H1 (cell line): ENCODE measurements at regions not wholly inside any gene's neighbourhood (a gene's known extent, or its start where the extent isn't known, plus 50 kb on each side); places are given as distances from the start of the nearest gene placed in this dataset.

Experiments used
- CEBPB ChIP-seq: IDR thresholded peaks from 2 replicates; pipeline ENCODE4 v1.6.1; 2012; ENCODE audit warnings: low read depth, low read length
- CREB1 ChIP-seq: IDR thresholded peaks from 2 replicates; pipeline ENCODE4 v1.6.1; 2012; ENCODE audit warnings: inconsistent platforms
- EP300 ChIP-seq, 2 experiments: IDR thresholded peaks; 1 replicate in 1 of 2; 2 replicates in 1 of 2; pipeline ENCODE4 v1.6.1; 2011 to 2012; ENCODE audit warnings: low read depth in 2 of 2, low read length in 2 of 2, mild to moderate bottlenecking in 2 of 2, borderline replicate concordance in 1 of 2, inconsistent platforms in 1 of 2, moderate library complexity in 1 of 2
- POLR2AphosphoS5 ChIP-seq: IDR thresholded peaks from 2 replicates; pipeline ENCODE4 v1.6.1; 2011; ENCODE audit warnings: low read depth, low read length
- SP1 ChIP-seq: IDR thresholded peaks from 2 replicates; pipeline ENCODE4 v1.6.1; 2011; ENCODE audit warnings: low read depth, low read length
- TCF12 ChIP-seq: IDR thresholded peaks from 2 replicates; pipeline ENCODE4 v1.6.1; 2011; ENCODE audit warnings: low read depth, mild to moderate bottlenecking, low read length
- TF ChIP-seq, protein P1 (sequence below), 3 experiments: IDR thresholded peaks; 1 replicate in 2 of 3; 2 replicates in 1 of 3; pipeline versions ENCODE4 v1.5.1 to v1.6.1; 2011; ENCODE audit warnings: low read length in 3 of 3, mild to moderate bottlenecking in 3 of 3, inconsistent platforms in 2 of 3, low read depth in 1 of 3, moderate library complexity in 1 of 3; ENCODE audit not compliant: insufficient read depth in 1 of 3; ENCODE audit errors: control extremely low read depth in 1 of 3
- TF ChIP-seq, protein P2 (sequence below): IDR thresholded peaks from 2 replicates; pipeline ENCODE4 v1.6.1; 2011; ENCODE audit warnings: low read length, improper control_type of control experiment

DNA sequence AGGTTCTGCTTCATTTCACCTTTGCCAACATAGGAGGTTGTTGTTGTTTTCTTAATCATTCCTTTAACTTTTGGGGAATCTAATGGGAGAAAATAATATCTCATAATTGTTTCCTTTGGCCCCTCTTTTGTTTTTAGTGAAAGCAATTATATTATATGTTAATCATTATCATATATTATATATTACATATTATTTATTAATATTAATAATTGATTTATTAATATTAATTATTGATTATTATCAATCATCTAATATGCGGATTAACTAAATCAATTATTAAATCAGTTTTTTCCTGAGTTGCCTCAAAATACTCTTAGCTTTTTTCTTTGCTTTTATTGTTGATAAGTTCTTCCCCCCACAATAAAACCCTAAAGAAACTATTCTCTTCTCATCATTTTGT, 443.8 kb downstream of the GATA3 start:
- TF ChIP-seq, protein P1, sequence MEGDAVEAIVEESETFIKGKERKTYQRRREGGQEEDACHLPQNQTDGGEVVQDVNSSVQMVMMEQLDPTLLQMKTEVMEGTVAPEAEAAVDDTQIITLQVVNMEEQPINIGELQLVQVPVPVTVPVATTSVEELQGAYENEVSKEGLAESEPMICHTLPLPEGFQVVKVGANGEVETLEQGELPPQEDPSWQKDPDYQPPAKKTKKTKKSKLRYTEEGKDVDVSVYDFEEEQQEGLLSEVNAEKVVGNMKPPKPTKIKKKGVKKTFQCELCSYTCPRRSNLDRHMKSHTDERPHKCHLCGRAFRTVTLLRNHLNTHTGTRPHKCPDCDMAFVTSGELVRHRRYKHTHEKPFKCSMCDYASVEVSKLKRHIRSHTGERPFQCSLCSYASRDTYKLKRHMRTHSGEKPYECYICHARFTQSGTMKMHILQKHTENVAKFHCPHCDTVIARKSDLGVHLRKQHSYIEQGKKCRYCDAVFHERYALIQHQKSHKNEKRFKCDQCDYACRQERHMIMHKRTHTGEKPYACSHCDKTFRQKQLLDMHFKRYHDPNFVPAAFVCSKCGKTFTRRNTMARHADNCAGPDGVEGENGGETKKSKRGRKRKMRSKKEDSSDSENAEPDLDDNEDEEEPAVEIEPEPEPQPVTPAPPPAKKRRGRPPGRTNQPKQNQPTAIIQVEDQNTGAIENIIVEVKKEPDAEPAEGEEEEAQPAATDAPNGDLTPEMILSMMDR (IDR thresholded peaks at IDR 0.05; ENCODE audit: control extremely low read depth in 1 of 3, insufficient read depth in 1 of 3, low read depth in 1 of 3, low read length in 3 of 3), result no peak
- TF ChIP-seq CEBPB, result no peak
- no peak for TF ChIP-seq POLR2AphosphoS5
- no peak for TF ChIP-seq EP300 (IDR thresholded peaks at IDR 0.05; ENCODE audit: borderline replicate concordance in 1 of 2, low read depth in 2 of 2, low read length in 2 of 2)
- no peak for TF ChIP-seq CREB1
- no peak for TF ChIP-seq SP1
- no peak for TF ChIP-seq TCF12
- TF ChIP-seq, protein P2, sequence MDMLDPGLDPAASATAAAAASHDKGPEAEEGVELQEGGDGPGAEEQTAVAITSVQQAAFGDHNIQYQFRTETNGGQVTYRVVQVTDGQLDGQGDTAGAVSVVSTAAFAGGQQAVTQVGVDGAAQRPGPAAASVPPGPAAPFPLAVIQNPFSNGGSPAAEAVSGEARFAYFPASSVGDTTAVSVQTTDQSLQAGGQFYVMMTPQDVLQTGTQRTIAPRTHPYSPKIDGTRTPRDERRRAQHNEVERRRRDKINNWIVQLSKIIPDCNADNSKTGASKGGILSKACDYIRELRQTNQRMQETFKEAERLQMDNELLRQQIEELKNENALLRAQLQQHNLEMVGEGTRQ, result no peak
